Amniotic stem cell (primary cell): ENCODE measurements at regions not wholly inside any gene's neighbourhood (a gene's known extent, or its start where the extent isn't known, plus 50 kb on each side); places are given as distances from the start of the nearest gene placed in this dataset.

ENCODE experiments used
- DNase-seq: peaks from one replicate; lab custom pipeline; 2025; lab: John Stamatoyannopoulos, UW

DNA sequence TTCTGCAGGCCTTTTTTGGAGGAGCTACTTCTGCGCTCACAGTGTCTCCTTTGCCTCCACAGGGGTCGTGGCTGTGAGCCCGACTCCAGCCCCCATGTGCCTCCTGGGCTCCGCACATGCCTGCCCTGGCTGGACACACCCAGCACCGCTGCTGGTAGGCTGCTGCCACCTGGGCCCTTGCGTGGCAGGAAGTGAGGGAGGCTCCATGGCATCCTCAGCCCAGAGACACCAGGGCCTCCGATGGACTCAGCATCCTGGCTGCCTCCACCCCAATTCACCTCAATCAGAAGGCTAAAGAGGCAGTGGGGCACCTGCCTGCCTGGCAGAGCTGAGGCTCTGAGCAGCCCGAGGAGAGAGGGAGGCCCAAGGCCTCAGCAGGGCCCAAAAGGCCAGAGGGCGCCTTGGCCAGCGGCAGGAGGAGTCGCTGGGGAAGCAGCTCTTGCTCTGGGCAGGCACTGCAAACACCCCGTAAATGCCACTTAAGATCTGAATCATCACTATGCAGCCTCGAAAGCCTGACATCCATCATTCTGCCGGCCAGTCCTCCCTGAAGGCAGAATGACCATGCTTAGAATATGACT lies 68.3 kb upstream of the OTOS start:
- DNase-seq = no peak

DNA sequence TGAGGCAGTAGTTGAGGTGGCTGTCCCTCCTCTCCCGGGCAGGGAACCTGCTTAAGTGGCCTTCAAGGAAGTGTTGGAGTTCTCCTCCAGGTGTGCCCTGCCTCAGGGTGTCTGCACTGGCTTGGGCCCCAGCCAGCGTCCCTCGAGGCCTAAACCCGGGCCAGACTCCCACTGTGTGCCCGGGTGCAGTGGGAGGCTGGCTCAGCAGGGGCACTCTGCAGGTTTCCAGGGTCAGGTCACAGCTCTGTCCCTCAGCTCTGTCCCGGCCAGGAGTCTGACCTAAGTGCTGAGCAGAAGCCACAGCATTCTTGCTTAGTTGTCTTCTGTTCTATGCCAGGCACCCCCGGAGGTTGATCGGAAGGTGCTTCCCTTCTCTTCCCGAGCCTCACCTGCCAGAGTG lies 69.0 kb upstream of the OTOS start:
- no peak for DNase-seq

DNA sequence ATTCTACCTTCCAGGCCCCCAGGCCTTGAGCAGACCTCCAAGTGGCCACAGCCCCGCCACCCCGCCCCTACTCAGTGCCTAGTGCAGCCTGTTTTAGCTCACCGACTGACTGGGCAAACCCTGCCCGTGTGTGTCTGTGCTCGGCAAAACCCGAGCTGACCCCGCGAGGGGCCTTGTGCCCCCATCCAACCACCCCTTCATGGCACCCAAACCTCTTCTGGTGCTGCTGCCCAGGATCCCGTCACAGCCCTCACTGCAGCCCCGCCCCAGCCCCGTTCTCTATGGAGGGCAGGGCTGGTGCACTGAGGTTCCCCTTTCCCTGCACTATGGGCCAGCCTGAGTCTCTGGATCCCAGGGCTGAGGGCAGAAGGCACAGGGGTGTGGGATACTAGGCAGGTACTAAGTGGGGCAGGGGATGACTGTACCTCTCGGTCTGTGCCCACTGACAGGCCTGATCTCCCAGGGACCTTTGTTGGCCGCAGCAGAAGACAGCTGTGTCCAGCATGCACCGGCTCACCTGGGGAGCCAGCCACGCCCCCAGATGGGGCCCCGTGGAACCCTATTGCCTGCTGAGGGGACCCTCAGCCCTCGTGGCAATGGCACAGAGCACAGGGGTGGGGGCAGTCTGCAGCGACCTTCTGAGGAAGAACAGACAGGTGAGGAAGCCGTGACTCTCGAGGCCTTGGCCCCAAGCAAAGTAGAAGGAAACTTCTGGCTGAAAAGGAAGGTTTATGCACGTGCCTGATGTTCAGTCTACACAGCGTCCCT lies 69.9 kb upstream of the OTOS start:
- DNase-seq = no peak

DNA sequence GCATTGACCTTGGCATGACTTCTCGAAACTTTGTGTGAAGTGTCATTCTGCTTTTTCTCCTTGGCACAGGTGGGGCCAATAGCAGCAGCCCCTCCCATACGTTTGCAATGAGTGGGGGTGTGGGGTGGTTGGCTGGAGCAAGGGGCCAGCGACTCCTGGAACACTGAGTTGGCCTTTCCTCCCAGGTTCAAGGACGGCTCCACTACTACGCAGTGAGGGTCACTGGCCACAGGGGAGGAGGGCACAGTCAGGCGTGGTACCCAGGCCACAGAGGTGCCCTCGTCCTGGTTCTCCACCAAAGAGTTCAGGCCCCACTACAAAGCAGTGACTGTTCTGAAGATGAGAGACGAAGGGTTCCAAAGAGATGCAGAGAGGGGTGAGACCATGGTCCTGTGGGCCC lies 70.6 kb upstream of the OTOS start:
- DNase-seq = no peak

DNA sequence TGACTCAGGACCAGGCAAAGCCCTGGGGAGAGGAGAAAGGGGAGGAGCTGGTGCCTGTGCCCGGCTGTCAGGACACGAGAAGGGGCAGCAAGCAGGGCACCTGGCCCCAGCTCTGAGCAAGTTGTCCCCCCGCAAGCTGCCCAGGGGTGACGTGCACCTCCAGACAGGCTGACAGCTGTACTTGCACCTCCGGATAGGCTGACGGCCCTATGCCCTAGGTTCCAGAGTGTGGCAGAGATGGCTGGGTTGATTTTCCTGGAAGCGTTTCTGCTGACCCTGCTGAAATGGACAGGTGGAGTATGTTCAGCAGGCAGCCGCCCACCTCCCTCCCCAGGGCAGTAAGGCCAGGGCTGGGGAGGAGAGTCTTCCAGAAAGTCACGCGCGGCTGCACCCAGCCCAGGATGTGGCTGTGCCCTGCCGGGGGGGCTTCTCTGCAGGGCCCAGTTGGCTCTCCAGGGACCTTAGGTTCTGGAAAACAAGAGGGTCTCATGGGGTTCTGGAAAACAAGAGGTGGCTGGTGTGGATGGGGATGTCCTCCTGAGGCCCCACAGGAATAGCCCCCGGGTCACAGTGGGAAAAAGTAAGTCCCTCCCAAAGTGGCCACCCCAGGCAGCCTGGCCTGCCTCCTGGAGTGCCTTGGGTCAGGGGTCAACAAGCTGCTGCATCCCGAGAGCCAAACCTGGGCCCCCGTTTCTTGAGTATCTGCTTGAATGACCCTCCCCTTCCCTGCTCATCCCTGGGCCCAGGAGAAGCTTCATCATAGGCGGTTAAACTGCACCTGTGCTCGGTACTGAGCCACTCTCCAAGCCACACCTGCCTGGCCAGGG lies 71.4 kb upstream of the OTOS start:
- DNase-seq = no peak

DNA sequence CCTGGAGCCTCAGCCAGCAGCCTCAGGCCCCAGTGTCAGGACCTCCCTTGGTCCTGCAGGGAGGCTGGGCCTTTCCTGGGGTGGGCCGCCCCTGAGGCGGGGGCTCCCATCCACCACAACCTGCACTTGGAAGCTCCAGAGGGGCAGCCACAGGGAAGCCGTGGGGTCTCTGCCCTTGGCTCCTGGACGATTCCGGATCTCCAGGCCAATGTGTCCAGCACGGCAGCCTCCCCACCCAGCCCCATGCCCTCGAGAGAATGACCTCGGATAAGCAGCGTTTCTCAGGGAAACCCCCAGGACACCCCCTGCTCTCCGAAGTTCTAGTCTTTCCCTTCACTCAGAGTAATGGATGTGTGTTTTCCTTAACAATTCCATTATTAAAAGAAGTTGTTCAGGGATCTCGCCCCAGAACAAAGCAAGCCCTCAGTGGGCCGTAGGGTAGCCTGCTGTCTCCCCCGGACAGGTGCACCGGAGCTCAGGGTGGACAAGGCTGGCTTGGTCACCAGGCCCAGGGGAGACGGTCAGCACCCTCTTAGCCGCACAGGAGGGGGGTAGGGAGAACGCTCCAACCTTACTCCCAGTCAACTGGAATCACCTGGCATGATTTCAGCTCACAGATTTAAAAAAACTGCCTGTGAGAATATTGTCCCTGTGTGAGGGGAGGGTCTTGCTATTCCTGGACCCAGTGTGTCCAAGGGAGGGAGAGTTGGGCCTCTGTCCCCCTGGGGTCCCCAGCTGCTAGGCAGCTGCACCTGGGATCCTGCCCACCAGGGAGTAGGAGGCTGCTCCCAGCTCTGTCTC lies 72.2 kb upstream of the OTOS start:
- no peak for DNase-seq

DNA sequence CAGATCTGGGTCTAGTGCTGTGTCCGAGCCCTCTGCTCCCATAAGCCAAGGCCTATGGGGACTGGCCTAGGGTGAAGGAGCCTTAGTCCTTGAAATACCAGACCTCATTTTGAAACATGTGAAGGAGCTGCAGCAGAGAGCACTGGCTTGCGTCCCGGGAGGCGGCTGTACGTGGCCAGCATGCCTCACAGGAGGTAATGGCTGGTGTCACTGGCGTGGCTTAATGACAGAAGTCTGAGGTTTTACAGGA lies 72.7 kb upstream of the OTOS start:
- DNase-seq = no peak

DNA sequence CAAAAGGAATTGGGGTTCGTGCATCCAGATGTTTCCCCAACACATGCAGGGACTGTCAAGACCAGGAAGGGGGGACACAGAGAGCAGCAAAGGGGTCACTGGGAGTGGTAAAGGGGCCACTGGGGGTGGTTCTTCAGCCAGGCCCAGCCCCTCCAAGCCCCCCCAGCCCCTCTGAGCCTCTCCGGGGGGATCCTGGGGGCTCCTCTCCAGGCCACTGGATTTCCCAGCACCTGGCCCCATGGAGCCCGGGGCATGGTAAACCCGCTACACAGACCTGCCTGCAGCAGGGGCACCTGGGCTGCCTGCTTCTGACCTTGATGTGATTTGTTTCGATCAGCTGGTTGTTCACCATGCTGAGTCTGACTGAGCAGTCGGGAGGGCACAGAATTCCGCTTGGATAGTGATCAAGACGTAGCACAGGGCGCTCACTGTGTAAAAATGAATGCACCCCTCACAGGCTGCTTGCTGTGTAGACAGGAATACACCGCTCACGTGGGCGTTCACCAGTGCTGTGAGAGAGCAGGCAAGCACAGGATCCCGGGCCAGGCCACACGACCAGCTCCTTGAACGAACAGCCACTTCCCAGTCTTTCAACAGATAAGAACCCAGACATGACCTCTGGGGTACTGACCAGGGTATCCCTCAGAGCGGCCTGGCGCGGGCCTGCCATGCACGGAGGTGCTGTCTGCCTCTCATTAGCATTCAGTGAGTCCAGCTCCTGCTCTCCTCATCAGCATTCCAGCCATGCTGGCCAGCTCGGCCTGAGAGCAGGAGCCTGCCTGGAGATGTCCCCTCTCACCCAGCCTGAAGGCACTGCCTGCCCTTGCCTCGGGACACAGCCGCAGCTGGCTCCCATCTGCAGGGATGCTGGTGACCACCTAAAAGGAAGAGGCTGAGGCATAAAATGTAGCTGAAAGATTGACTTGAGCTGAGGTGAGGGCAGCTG lies 73.3 kb upstream of the OTOS start:
- no peak for DNase-seq

DNA sequence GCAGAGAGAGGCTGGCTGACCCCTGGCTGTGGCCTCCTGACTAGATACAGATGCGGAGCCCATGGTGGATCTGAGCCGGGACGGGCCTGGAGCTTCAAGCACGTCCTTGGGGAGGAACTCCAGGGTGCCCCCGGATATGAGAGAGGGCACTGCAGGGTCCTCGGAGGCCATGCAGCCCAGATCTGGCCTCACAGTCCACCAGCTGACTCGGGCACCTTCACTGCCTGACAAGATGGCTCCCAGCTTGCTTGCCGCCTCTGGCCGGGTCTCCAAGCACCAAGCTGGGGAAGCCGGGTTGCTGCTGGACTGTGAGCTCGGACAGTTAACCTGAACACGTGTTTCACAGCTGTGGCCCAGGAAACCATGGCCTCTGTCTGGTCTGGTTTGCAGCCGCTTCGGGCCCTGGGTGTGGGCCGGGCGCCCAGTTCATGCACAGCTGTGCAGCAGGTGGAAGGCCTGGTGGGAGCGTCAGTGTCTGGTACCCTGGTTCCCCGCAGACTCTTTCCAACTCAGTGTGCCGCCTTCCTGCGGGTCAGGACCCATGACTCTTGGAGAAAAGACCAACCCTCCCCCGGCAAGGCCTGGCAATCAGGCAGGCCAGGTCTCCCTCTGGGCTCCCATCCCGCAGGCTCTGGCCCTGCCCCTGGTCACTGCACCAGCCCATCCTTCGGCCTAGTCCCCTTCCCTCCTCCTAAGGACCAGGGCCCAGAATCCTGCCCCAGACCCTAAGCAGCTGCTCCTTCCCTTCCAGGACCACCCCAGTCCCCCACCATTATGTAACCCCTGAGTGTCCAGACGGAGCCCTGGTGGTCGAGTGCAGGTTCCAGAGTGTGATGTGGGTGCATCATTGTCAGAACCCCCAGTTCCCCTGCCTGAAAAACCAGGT lies 74.6 kb upstream of the OTOS start:
- no peak for DNase-seq

DNA sequence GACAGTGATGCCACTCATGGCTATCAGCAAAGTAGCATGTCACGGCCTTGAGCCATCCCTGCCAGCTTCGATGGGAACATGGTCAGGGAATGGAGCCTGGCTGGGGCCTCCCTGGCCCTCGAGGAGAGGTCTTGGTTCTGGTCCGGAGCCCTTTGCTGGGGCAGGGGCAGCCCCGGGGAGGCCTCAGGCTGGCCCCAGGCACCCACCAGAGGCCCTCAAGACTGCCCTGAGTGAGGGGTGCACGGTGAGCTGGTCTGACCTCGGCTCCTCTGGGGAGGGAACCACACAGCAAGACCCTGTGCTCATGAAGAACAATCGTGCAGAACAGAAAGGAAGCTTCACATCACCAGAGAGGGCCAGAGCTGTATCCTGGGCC lies 75.2 kb upstream of the OTOS start:
- no peak for DNase-seq

DNA sequence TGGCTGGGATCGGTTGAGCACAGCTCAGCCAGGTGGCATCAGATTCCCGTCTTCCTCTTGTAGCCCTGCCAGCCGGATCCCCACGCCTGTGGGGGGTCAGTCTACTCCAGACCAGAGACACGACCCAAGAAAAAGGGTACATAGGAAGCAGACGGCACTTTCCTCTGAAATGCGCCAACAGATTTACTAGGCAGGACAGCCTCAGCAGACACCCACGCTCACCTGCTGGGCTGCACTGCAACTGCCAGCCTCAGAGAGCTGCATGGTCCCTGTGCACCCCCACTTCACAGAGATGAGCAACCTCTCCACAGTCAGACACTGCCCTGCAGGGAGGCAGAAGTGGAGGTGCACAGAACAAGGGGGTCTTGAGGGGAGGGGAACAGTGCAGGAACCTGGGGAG lies 75.7 kb upstream of the OTOS start:
- no peak for DNase-seq

DNA sequence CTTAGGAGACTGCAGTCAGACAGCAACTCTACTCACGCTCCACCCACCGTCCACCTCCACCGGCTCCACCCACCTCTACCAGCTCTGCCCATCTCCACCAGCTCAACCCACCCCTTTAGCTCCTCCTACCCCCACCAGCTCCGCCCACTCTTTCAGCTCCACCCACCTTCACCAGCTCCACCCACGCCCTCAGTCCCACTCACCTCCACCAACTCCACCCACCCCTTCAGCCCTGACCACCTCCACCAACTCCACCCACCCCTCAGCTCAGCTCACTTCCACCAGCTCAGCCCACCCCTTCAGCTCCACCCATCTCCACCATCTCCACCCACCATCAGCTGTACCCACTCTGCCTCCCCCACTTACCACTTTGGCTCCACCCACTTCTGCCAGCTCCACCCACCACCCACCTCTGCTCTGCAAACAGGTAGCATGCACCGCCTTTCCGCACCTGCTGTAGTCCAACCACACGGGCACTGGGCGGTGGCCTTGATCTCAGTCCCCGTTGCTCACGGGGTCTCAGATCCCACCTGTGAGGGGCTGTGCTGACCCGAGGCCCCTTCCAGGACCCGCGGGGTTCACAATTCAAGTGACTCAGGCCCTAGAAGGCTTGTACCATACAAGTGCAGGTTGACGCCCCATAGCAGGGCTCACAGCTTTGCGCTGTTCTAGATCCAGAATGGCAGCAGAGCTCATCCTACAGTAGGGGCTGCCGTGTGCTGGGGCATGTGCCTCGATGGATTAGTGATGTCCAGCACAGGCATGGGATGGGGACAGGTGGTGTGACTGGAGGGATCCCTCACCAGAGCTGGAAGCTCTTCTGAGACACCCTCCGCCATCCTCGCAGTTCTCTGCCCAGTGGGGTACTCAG lies 77.2 kb upstream of the OTOS start:
- DNase-seq = no peak

DNA sequence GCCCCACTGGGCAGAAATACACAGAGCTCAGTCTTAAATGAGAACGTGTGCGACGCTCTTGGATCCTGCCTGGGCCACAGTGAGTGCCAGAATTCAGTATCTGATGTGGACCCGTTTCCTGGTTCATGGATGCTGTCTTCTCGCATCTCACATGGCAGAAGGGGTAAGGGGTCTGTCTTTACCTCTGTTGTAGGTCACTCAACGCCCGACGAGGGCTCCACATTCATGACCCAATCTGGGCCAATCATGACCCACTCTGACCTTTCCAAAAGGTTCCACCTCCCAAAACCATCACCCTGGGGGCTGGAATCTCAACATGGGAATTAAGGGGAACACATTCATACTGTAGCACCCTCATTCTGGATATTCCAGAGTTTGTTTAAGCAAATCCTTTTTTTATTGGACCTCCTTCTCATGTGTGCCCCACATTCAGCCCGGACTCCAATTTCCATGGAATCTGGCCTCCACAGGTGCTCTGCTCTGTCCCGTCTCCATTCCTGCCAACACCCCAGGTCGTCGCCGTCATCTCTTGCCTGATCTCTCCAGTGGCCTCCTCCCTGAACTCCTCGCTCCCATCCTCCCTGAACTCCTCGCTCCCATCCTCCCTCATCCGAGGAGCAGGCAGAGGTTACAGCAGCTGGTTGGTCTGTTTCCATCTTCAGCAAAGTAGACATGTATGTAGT lies 78.9 kb upstream of the OTOS start:
- no peak for DNase-seq

DNA sequence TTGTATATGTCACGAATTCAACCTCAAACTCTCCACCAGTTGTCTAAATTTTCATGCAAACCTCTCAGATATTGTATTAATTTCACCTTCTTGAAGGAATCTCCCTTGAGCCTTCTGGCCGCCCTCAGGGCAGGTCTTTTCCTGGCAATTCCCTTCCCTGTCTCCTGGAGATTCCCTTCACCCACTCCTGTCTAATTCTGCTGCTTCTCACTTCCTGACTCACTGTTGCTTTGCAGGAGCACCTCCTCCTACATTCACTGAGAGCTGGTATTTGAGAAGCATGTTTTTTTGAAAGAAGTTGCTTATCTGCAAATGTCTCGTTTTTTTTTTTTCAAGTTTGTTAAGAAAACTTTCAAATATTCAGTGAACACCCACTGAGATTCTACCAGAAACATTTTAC lies 79.9 kb upstream of the OTOS start:
- DNase-seq = peak; percentile 20

DNA sequence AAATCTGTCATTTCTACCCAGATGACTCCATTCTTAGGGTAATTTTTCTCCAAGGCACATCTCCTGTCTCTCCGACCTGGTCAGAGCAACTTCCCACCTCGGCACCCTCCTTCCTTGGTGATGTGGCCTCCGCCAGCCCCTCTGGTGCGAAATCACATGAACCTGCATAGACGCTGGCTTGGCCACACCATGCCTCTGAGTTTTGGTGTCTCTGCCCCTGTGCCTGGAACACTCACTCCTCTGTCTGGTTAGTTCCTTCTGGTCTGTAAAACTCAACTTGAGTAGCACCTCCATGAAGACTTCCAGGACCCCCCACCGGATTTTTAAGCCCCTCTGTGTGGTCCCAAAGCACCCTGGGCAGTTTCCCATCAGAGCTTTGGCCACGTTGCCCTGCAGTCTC lies 83.2 kb upstream of the OTOS start:
- no peak for DNase-seq

DNA sequence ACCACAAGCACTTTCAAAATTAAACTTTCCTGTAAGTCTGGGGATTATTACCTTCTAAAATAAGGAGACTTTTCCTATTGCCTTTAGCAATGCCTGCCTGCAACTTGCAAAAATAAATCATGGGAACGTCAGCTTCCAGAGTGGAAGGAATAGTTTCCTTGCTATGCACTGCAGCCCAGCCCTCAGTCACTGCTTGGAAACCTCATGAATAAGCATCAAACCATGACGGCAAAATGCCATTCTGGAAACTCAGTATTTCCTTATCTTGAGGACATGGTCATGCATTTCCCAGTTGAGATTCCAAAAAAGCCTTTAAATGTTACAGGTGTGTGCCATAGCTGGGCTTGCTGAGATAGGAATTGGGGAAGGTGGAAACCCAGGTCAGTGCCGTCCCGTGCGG lies 84.2 kb upstream of the OTOS start:
- DNase-seq = peak; percentile 62

DNA sequence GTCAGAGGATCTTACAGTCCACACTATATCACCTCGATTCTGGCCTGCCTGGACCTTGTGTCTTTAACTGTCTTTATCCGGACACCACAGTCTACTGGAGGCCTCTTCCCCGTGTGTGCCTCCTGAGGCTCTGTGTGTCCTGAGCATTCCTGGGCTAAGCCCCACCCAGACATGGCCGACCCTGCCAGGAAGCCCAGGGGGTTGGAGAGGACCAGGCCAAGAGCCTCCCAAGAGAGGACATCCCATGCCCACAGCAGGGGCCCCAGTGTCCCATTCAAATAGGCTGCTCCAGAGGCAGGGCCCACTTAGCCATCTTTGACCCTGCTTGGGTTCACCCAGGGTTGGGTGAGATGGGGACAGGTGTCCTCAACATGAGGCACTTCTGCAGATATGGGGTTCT lies 84.7 kb upstream of the OTOS start:
- no peak for DNase-seq

DNA sequence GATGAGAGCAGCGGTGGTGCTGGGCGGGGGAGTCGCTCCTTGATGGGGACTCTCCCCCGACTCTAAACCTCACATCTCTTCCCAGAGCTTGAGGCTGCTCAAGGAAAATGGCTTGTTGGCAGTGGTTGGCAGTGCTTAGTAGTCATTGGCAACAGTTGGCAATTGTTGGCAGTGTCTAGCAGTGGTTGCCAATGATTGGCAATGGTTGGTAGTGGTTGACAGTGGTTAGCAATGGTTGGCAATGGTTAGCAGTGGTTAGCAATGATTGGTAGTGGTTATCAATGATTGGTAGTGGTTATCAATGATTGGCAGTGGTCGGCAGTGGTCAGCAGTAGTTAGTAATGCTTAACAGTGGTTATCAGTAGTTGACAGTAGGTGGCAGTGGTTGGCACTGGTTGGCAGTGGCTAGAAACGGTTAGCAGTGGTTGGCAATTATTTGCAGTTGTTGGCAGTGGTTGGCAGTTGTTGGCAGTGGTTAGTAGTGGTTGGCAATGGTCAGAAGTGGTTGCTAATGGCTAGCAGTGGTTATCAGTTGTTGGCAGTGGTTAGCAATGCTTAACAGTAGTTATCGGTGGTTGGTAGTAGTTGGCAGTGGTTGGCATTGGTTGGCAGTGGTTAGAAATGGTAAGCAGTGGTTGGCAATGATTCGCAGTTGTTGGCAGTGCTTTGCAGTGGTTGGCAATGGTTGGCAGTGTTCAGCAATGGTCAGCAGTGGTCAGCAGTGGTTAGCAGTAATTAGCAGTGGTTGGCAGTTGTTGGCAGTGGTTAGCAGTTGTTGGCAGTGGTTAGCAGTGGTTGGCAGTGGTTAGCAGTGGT lies 85.4 kb upstream of the OTOS start:
- DNase-seq = no peak
